Liver (tissue), 3 donors: ENCODE measurements at regions not wholly inside any gene's neighbourhood (a gene's known extent, or its start where the extent isn't known, plus 50 kb on each side); places are given as distances from the start of the nearest gene placed in this dataset.

Source experiments
- FOXA1 ChIP-seq: IDR thresholded peaks from 2 replicates; pipeline ENCODE4 v1.6.1; 2016; ENCODE audit warnings: antibody characterized with exemption
- GABPA ChIP-seq, 2 donors: IDR thresholded peaks in 1 of 2; conservative IDR thresholded peaks in 1 of 2; 2 replicates each; pipeline ENCODE4 v1.6.1; 2016; ENCODE audit warnings: antibody characterized with exemption in 2 of 2, mild to moderate bottlenecking in 1 of 2, moderate library complexity in 1 of 2
- JUND ChIP-seq, 2 donors: IDR thresholded peaks; 2 replicates each; pipeline ENCODE4 v1.6.1; 2016; ENCODE audit warnings: antibody characterized with exemption in 2 of 2
- NR2F2 ChIP-seq: IDR thresholded peaks from 2 replicates; pipeline ENCODE4 v1.6.1; 2016; ENCODE audit warnings: antibody characterized with exemption
- RAD21 ChIP-seq, 2 donors: IDR thresholded peaks; 2 replicates each; pipeline ENCODE4 v1.6.1; 2016; ENCODE audit warnings: antibody characterized with exemption in 2 of 2, mild to moderate bottlenecking in 2 of 2
- RXRA ChIP-seq, 2 donors: IDR thresholded peaks; 2 replicates each; pipeline ENCODE4 v1.6.1; 2017 to 2018; ENCODE audit warnings: antibody characterized with exemption in 2 of 2, mild to moderate bottlenecking in 1 of 2
- SP1 ChIP-seq: IDR thresholded peaks from 2 replicates; pipeline ENCODE4 v1.6.1; 2018; ENCODE audit warnings: antibody characterized with exemption, mild to moderate bottlenecking
- TAF1 ChIP-seq: conservative IDR thresholded peaks from 2 replicates; pipeline ENCODE4 v1.6.1; 2016; ENCODE audit warnings: antibody characterized with exemption, mild to moderate bottlenecking
- YY1 ChIP-seq: IDR thresholded peaks from 2 replicates; pipeline ENCODE4 v1.6.1; 2016; ENCODE audit warnings: antibody characterized with exemption, mild to moderate bottlenecking
- TF ChIP-seq, protein P1 (sequence below): IDR thresholded peaks from 2 replicates; pipeline ENCODE4 v1.6.1; 2016; ENCODE audit warnings: antibody characterized with exemption, mild to moderate bottlenecking
- TF ChIP-seq, protein P2 (sequence below): IDR thresholded peaks from 2 replicates; pipeline ENCODE4 v1.6.1; 2016; ENCODE audit warnings: antibody characterized with exemption
- TF ChIP-seq, protein P3 (sequence below): fragments of 150-350 bp; IDR thresholded peaks from 2 replicates; pipeline ENCODE4 v1.5.1; 2017; ENCODE audit warnings: improper control_type of control experiment, low read depth, low read length; ENCODE audit not compliant: missing input control
- TF ChIP-seq, protein P4 (sequence below): IDR thresholded peaks from 2 replicates; pipeline ENCODE4 v1.6.1; 2016; ENCODE audit warnings: antibody characterized with exemption
- TF ChIP-seq, protein P5 (sequence below): IDR thresholded peaks from 2 replicates; pipeline ENCODE4 v1.6.1; 2016; ENCODE audit warnings: antibody characterized with exemption
- donor health status: healthy.
- donor health status: healthy.

DNA sequence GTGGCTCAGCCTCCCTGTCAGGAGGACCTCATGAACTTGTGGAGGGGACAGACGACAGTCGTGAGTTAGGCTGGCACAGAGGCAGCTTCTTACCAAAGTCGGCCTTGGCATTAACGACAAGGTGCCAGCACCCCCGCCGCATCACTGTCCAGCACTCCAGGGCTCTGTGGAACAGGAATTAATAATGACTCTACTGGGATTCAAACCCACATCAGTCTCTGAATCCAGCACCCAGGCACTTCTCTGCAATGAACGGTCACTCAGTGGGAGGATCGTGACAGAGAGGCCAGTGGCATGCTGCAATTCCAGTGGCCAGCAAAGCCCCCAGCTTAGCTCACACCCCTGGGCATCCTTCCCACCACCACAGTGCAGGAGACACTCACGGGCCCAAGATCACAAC lies 263.3 kb upstream of the ADAMTS16 start:
- no peak for TF ChIP-seq JUND (IDR thresholded peaks at IDR 0.05)
- TF ChIP-seq, protein P1, sequence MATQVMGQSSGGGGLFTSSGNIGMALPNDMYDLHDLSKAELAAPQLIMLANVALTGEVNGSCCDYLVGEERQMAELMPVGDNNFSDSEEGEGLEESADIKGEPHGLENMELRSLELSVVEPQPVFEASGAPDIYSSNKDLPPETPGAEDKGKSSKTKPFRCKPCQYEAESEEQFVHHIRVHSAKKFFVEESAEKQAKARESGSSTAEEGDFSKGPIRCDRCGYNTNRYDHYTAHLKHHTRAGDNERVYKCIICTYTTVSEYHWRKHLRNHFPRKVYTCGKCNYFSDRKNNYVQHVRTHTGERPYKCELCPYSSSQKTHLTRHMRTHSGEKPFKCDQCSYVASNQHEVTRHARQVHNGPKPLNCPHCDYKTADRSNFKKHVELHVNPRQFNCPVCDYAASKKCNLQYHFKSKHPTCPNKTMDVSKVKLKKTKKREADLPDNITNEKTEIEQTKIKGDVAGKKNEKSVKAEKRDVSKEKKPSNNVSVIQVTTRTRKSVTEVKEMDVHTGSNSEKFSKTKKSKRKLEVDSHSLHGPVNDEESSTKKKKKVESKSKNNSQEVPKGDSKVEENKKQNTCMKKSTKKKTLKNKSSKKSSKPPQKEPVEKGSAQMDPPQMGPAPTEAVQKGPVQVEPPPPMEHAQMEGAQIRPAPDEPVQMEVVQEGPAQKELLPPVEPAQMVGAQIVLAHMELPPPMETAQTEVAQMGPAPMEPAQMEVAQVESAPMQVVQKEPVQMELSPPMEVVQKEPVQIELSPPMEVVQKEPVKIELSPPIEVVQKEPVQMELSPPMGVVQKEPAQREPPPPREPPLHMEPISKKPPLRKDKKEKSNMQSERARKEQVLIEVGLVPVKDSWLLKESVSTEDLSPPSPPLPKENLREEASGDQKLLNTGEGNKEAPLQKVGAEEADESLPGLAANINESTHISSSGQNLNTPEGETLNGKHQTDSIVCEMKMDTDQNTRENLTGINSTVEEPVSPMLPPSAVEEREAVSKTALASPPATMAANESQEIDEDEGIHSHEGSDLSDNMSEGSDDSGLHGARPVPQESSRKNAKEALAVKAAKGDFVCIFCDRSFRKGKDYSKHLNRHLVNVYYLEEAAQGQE, result no peak
- TF ChIP-seq YY1, result no peak
- TF ChIP-seq, protein P2, sequence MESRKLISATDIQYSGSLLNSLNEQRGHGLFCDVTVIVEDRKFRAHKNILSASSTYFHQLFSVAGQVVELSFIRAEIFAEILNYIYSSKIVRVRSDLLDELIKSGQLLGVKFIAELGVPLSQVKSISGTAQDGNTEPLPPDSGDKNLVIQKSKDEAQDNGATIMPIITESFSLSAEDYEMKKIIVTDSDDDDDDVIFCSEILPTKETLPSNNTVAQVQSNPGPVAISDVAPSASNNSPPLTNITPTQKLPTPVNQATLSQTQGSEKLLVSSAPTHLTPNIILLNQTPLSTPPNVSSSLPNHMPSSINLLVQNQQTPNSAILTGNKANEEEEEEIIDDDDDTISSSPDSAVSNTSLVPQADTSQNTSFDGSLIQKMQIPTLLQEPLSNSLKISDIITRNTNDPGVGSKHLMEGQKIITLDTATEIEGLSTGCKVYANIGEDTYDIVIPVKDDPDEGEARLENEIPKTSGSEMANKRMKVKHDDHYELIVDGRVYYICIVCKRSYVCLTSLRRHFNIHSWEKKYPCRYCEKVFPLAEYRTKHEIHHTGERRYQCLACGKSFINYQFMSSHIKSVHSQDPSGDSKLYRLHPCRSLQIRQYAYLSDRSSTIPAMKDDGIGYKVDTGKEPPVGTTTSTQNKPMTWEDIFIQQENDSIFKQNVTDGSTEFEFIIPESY, result no peak
- TF ChIP-seq, protein P3, sequence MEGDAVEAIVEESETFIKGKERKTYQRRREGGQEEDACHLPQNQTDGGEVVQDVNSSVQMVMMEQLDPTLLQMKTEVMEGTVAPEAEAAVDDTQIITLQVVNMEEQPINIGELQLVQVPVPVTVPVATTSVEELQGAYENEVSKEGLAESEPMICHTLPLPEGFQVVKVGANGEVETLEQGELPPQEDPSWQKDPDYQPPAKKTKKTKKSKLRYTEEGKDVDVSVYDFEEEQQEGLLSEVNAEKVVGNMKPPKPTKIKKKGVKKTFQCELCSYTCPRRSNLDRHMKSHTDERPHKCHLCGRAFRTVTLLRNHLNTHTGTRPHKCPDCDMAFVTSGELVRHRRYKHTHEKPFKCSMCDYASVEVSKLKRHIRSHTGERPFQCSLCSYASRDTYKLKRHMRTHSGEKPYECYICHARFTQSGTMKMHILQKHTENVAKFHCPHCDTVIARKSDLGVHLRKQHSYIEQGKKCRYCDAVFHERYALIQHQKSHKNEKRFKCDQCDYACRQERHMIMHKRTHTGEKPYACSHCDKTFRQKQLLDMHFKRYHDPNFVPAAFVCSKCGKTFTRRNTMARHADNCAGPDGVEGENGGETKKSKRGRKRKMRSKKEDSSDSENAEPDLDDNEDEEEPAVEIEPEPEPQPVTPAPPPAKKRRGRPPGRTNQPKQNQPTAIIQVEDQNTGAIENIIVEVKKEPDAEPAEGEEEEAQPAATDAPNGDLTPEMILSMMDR, result no peak
- TF ChIP-seq RAD21 (IDR thresholded peaks at IDR 0.05), result no peak
- TF ChIP-seq GABPA (IDR thresholded peaks at IDR 0.05 in 1 of 2, conservative IDR thresholded peaks at IDR 0.05 in 1 of 2), result no peak
- TF ChIP-seq, protein P4, sequence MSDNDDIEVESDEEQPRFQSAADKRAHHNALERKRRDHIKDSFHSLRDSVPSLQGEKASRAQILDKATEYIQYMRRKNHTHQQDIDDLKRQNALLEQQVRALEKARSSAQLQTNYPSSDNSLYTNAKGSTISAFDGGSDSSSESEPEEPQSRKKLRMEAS, result no peak
- TF ChIP-seq RXRA (IDR thresholded peaks at IDR 0.05), result no peak
- TF ChIP-seq, protein P5, sequence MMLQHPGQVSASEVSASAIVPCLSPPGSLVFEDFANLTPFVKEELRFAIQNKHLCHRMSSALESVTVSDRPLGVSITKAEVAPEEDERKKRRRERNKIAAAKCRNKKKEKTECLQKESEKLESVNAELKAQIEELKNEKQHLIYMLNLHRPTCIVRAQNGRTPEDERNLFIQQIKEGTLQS, result no peak
- TF ChIP-seq TAF1, result no peak
- TF ChIP-seq SP1, result no peak
- TF ChIP-seq FOXA1, result no peak
- TF ChIP-seq NR2F2, result no peak
